HepG2 (cell line): ENCODE measurements at regions not wholly inside any gene's neighbourhood (a gene's known extent, or its start where the extent isn't known, plus 50 kb on each side); places are given as distances from the start of the nearest gene placed in this dataset.

Experiments used
- ARNT ChIP-seq: fragments of 450-650 bp; IDR thresholded peaks from 2 replicates; pipeline ENCODE4 v1.6.1; 2017
- HMG20A ChIP-seq: IDR thresholded peaks from 2 replicates; pipeline ENCODE4 v1.6.1; 2016; ENCODE audit warnings: borderline replicate concordance
- MAFF ChIP-seq: IDR thresholded peaks from 2 replicates; pipeline ENCODE4 v1.6.1; 2011; ENCODE audit warnings: low read depth, low read length, improper control_type of control experiment
- POLR2AphosphoS5 ChIP-seq: IDR thresholded peaks from 2 replicates; pipeline ENCODE4 v1.6.1; 2012; ENCODE audit warnings: low read depth, low read length
- ZNF138 ChIP-seq: sonication (generic); formaldehyde crosslinking; IDR thresholded peaks from 2 replicates; pipeline ENCODE4 v1.5.0; 2020; ENCODE audit warnings: mild to moderate bottlenecking, low read depth, missing genetic modification reagents
- TF ChIP-seq, protein P1 (sequence below): sonication (generic); formaldehyde crosslinking; IDR thresholded peaks from 2 replicates; pipeline ENCODE4 v1.5.0; 2020; ENCODE audit warnings: mild to moderate bottlenecking, missing genetic modification reagents, moderate library complexity
- TF ChIP-seq, protein P2 (sequence below): fragments of 450-650 bp; IDR thresholded peaks from 2 replicates; pipeline ENCODE4 v1.6.1; 2016
- TF ChIP-seq, protein P3 (sequence below), 2 experiments: IDR thresholded peaks; 2 replicates each; pipeline ENCODE4 v1.6.1; 2011 to 2012; ENCODE audit warnings: low read length in 2 of 2, borderline replicate concordance in 1 of 2, low read depth in 1 of 2, mild to moderate bottlenecking in 1 of 2, moderate library complexity in 1 of 2
- TF ChIP-seq, protein P4 (sequence below): sonication (generic); formaldehyde crosslinking; IDR thresholded peaks from 2 replicates; pipeline ENCODE4 v1.4.0; 2020; ENCODE audit warnings: low read depth, missing genetic modification reagents

DNA sequence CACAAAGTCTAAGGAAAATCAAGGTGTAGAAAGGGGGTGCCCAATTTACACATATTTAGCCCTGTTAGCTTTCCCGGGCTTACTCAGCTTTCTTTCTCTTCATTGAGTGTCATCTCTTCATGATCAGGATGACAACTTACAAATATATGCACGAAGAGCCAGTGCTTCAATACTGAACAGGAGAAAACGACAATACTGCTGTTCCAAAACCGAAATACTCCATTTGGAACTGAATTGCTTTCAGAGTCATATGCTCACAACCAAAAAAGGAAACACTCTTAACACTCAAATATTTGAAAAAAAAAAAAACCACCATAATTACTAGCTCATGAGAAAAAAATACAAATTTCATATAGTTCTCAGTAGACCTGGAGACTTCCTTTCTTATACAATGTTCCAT, 272.1 kb upstream of the DUSP10 start:
- TF ChIP-seq HMG20A (CRISPR knock-in tag) = no peak
- TF ChIP-seq, protein P1, sequence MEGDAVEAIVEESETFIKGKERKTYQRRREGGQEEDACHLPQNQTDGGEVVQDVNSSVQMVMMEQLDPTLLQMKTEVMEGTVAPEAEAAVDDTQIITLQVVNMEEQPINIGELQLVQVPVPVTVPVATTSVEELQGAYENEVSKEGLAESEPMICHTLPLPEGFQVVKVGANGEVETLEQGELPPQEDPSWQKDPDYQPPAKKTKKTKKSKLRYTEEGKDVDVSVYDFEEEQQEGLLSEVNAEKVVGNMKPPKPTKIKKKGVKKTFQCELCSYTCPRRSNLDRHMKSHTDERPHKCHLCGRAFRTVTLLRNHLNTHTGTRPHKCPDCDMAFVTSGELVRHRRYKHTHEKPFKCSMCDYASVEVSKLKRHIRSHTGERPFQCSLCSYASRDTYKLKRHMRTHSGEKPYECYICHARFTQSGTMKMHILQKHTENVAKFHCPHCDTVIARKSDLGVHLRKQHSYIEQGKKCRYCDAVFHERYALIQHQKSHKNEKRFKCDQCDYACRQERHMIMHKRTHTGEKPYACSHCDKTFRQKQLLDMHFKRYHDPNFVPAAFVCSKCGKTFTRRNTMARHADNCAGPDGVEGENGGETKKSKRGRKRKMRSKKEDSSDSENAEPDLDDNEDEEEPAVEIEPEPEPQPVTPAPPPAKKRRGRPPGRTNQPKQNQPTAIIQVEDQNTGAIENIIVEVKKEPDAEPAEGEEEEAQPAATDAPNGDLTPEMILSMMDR (CRISPR knock-in tag) = no peak
- no peak for TF ChIP-seq MAFF
- TF ChIP-seq, protein P2, sequence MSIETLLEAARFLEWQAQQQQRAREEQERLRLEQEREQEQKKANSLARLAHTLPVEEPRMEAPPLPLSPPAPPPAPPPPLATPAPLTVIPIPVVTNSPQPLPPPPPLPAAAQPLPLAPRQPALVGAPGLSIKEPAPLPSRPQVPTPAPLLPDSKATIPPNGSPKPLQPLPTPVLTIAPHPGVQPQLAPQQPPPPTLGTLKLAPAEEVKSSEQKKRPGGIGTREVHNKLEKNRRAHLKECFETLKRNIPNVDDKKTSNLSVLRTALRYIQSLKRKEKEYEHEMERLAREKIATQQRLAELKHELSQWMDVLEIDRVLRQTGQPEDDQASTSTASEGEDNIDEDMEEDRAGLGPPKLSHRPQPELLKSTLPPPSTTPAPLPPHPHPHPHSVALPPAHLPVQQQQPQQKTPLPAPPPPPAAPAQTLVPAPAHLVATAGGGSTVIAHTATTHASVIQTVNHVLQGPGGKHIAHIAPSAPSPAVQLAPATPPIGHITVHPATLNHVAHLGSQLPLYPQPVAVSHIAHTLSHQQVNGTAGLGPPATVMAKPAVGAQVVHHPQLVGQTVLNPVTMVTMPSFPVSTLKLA = no peak
- TF ChIP-seq, protein P3, sequence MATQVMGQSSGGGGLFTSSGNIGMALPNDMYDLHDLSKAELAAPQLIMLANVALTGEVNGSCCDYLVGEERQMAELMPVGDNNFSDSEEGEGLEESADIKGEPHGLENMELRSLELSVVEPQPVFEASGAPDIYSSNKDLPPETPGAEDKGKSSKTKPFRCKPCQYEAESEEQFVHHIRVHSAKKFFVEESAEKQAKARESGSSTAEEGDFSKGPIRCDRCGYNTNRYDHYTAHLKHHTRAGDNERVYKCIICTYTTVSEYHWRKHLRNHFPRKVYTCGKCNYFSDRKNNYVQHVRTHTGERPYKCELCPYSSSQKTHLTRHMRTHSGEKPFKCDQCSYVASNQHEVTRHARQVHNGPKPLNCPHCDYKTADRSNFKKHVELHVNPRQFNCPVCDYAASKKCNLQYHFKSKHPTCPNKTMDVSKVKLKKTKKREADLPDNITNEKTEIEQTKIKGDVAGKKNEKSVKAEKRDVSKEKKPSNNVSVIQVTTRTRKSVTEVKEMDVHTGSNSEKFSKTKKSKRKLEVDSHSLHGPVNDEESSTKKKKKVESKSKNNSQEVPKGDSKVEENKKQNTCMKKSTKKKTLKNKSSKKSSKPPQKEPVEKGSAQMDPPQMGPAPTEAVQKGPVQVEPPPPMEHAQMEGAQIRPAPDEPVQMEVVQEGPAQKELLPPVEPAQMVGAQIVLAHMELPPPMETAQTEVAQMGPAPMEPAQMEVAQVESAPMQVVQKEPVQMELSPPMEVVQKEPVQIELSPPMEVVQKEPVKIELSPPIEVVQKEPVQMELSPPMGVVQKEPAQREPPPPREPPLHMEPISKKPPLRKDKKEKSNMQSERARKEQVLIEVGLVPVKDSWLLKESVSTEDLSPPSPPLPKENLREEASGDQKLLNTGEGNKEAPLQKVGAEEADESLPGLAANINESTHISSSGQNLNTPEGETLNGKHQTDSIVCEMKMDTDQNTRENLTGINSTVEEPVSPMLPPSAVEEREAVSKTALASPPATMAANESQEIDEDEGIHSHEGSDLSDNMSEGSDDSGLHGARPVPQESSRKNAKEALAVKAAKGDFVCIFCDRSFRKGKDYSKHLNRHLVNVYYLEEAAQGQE (IDR thresholded peaks at IDR 0.05; ENCODE audit: borderline replicate concordance in 1 of 2, low read depth in 1 of 2, low read length in 2 of 2) = no peak
- TF ChIP-seq POLR2AphosphoS5 = no peak
- no peak for TF ChIP-seq ARNT
- TF ChIP-seq, protein P4, sequence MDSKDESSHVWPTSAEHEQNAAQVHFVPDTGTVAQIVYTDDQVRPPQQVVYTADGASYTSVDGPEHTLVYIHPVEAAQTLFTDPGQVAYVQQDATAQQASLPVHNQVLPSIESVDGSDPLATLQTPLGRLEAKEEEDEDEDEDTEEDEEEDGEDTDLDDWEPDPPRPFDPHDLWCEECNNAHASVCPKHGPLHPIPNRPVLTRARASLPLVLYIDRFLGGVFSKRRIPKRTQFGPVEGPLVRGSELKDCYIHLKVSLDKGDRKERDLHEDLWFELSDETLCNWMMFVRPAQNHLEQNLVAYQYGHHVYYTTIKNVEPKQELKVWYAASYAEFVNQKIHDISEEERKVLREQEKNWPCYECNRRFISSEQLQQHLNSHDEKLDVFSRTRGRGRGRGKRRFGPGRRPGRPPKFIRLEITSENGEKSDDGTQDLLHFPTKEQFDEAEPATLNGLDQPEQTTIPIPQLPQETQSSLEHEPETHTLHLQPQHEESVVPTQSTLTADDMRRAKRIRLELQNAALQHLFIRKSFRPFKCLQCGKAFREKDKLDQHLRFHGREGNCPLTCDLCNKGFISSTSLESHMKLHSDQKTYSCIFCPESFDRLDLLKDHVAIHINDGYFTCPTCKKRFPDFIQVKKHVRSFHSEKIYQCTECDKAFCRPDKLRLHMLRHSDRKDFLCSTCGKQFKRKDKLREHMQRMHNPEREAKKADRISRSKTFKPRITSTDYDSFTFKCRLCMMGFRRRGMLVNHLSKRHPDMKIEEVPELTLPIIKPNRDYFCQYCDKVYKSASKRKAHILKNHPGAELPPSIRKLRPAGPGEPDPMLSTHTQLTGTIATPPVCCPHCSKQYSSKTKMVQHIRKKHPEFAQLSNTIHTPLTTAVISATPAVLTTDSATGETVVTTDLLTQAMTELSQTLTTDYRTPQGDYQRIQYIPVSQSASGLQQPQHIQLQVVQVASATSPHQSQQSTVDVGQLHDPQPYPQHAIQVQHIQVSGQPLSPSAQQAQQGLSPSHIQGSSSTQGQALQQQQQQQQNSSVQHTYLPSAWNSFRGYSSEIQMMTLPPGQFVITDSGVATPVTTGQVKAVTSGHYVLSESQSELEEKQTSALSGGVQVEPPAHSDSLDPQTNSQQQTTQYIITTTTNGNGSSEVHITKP (CRISPR knock-in tag) = no peak
- TF ChIP-seq ZNF138 = no peak
